H9 (cell line): ENCODE measurements at regions not wholly inside any gene's neighbourhood (a gene's known extent, or its start where the extent isn't known, plus 50 kb on each side); places are given as distances from the start of the nearest gene placed in this dataset.

Source experiments
- DNase-seq: peaks from one replicate; pipeline ENCODE4 v3.0.0-alpha.2; 2017
- H2AFZ ChIP-seq: one replicate; pipeline ENCODE4 v1.6.1; 2013; ENCODE audit warnings: mild to moderate bottlenecking, low read length, control low read depth, moderate library complexity
- H2AK5ac ChIP-seq: 2 replicates; pipeline ENCODE4 v1.6.1; 2013; ENCODE audit warnings: low read length, control low read depth, mixed read lengths; ENCODE audit not compliant: insufficient read length
- H2BK120ac ChIP-seq: one replicate; pipeline ENCODE4 v1.6.1; 2013; ENCODE audit warnings: low read depth, mild to moderate bottlenecking, low read length, control low read depth, inconsistent platforms; ENCODE audit not compliant: poor library complexity, severe bottlenecking
- H2BK12ac ChIP-seq: 2 replicates; pipeline ENCODE4 v1.6.1; 2013; ENCODE audit warnings: low read length, control low read depth, mixed read lengths, low read depth; ENCODE audit not compliant: insufficient read length
- H2BK15ac ChIP-seq: 2 replicates; pipeline ENCODE4 v1.6.1; 2013; ENCODE audit warnings: low read depth, low read length, control low read depth
- H2BK20ac ChIP-seq: one replicate; pipeline ENCODE4 v1.6.1; 2013; ENCODE audit warnings: low read depth, mild to moderate bottlenecking, low read length, control low read depth, inconsistent platforms; ENCODE audit not compliant: poor library complexity, severe bottlenecking
- H2BK5ac ChIP-seq: 2 replicates; pipeline ENCODE4 v1.6.1; 2013; ENCODE audit warnings: low read length, control low read depth, mixed read lengths; ENCODE audit not compliant: insufficient read length
- H3K14ac ChIP-seq: 2 replicates; pipeline ENCODE4 v1.6.1; 2013; ENCODE audit warnings: low read length, control low read depth; ENCODE audit not compliant: insufficient read depth
- H3K18ac ChIP-seq: 2 replicates; pipeline ENCODE4 v1.6.1; 2013; ENCODE audit warnings: low read depth, mild to moderate bottlenecking, mixed read lengths, low read length, control low read depth; ENCODE audit not compliant: insufficient read length
- H3K23ac ChIP-seq: 2 replicates; pipeline ENCODE4 v1.6.1; 2013; ENCODE audit warnings: low read length, control low read depth, mixed read lengths, low read depth; ENCODE audit not compliant: insufficient read length
- H3K23me2 ChIP-seq: 2 replicates; pipeline ENCODE4 v1.6.1; 2013; ENCODE audit warnings: low read depth, mild to moderate bottlenecking, mixed read lengths, low read length, control low read depth; ENCODE audit not compliant: insufficient read length, poor library complexity, severe bottlenecking
- H3K27ac ChIP-seq: 2 replicates; pipeline ENCODE4 v1.5.1; 2013; ENCODE audit warnings: low read length, control low read depth, mixed read lengths, low read depth; ENCODE audit not compliant: insufficient read length
- H3K27me3 ChIP-seq: 2 replicates; pipeline ENCODE4 v1.6.1; 2013; ENCODE audit warnings: low read length, control low read depth, inconsistent platforms; ENCODE audit not compliant: insufficient read depth
- H3K4ac ChIP-seq: 2 replicates; pipeline ENCODE4 v1.6.1; 2013; ENCODE audit warnings: low read depth, mild to moderate bottlenecking, control low read depth, inconsistent platforms, low read length, moderate library complexity
- H3K4me1 ChIP-seq: 2 replicates; pipeline ENCODE4 v1.6.1; 2013; ENCODE audit warnings: low read length, control low read depth, inconsistent platforms; ENCODE audit not compliant: insufficient read depth
- H3K4me2 ChIP-seq: 2 replicates; pipeline ENCODE4 v1.6.1; 2013; ENCODE audit warnings: low read length, control low read depth, mixed read lengths; ENCODE audit not compliant: insufficient read length, insufficient read depth
- H3K56ac ChIP-seq: 2 replicates; pipeline ENCODE4 v1.6.1; 2013; ENCODE audit warnings: low read depth, mild to moderate bottlenecking, mixed read lengths, low read length, control low read depth; ENCODE audit not compliant: insufficient read length
- H3K79me1 ChIP-seq: 2 replicates; pipeline ENCODE4 v1.6.1; 2013; ENCODE audit warnings: low read depth, mild to moderate bottlenecking, moderate library complexity, low read length, control low read depth, inconsistent platforms; ENCODE audit not compliant: insufficient read depth, poor library complexity, severe bottlenecking
- H3K79me2 ChIP-seq: 2 replicates; pipeline ENCODE4 v1.6.1; 2013; ENCODE audit warnings: low read length, control low read depth, inconsistent platforms; ENCODE audit not compliant: insufficient read depth
- H3K9ac ChIP-seq: 2 replicates; pipeline ENCODE4 v1.6.1; 2013; ENCODE audit warnings: low read length, control low read depth, mixed read lengths; ENCODE audit not compliant: insufficient read length; ENCODE audit errors: extremely low read depth
- H3K9me3 ChIP-seq: one replicate; pipeline ENCODE4 v1.6.1; 2013; ENCODE audit warnings: low read depth, low read length, inconsistent platforms; ENCODE audit not compliant: control insufficient read depth
- H3T11ph ChIP-seq: one replicate; pipeline ENCODE4 v1.6.1; 2013; ENCODE audit warnings: mild to moderate bottlenecking, low read length, control low read depth, inconsistent platforms
- H4K20me1 ChIP-seq: one replicate; pipeline ENCODE4 v1.6.1; 2013; ENCODE audit not compliant: control insufficient read depth, insufficient read length, insufficient read depth
- H4K5ac ChIP-seq: 2 replicates; pipeline ENCODE4 v1.6.1; 2013; ENCODE audit warnings: low read depth, mild to moderate bottlenecking, mixed read lengths, low read length, control low read depth; ENCODE audit not compliant: insufficient read length
- H4K8ac ChIP-seq: replicated peaks from 2 replicates; pipeline ENCODE4 v1.6.1; 2013; ENCODE audit warnings: low read length, control low read depth, mixed read lengths, low read depth; ENCODE audit not compliant: insufficient read length
- H4K91ac ChIP-seq: 2 replicates; pipeline ENCODE4 v1.6.1; 2013; ENCODE audit warnings: low read depth, mild to moderate bottlenecking, moderate library complexity, mixed read lengths, low read length, control low read depth; ENCODE audit not compliant: insufficient read length
- H3K27ac Mint-ChIP-seq, 3 experiments: 2 replicates in 2 of 3; 3 replicates in 1 of 3; pipeline ENCODE4 v1.8.0; 2020 to 2021; ENCODE audit warnings: mixed read lengths in 3 of 3, mild to moderate bottlenecking in 1 of 3, moderate library complexity in 1 of 3
- H3K27me3 Mint-ChIP-seq: 2 replicates; pipeline ENCODE4 v1.8.0; 2021; ENCODE audit warnings: low read depth, mild to moderate bottlenecking, moderate library complexity, mixed read lengths
- H3K36me3 Mint-ChIP-seq, 3 experiments: 2 replicates in 2 of 3; 3 replicates in 1 of 3; pipeline ENCODE4 v1.8.0; 2020 to 2021; ENCODE audit warnings: low read depth in 3 of 3, mixed read lengths in 3 of 3; ENCODE audit not compliant: insufficient read depth in 1 of 3
- H3K4me1 Mint-ChIP-seq, 2 experiments: 2 replicates each; pipeline ENCODE4 v1.8.0; 2020; ENCODE audit warnings: mixed read lengths in 2 of 2
- H3K4me3 Mint-ChIP-seq, 2 experiments: 2 replicates in 1 of 2; 3 replicates in 1 of 2; pipeline ENCODE4 v1.8.0; 2020 to 2021; ENCODE audit warnings: mild to moderate bottlenecking in 2 of 2, mixed read lengths in 2 of 2, moderate library complexity in 1 of 2
- H3K9me3 Mint-ChIP-seq, 2 experiments: 2 replicates in 1 of 2; 3 replicates in 1 of 2; pipeline ENCODE4 v1.8.0; 2020; ENCODE audit warnings: mild to moderate bottlenecking in 2 of 2, mixed read lengths in 2 of 2, moderate library complexity in 1 of 2
- WGBS: extraction: QIAGEN DNeasy Blood & Tissue Kit; methylation state at CpG from one replicate; pipeline ENCODE4 v1.1.7; 2013; ENCODE audit warnings: missing lambda C conversion rate, low lambda C conversion rate, mixed read lengths; ENCODE audit not compliant: insufficient read length; ENCODE audit errors: extremely low coverage; 5-methylcytosine and 5-hydroxymethylcytosine counted together
- TF ChIP-seq, protein P1 (sequence below): fragments of 200-600 bp; sonication (generic); conservative IDR thresholded peaks from 3 replicates; pipeline ENCODE4 v1.8.0; 2021; ENCODE audit warnings: antibody characterized with exemption, mild to moderate bottlenecking

DNA sequence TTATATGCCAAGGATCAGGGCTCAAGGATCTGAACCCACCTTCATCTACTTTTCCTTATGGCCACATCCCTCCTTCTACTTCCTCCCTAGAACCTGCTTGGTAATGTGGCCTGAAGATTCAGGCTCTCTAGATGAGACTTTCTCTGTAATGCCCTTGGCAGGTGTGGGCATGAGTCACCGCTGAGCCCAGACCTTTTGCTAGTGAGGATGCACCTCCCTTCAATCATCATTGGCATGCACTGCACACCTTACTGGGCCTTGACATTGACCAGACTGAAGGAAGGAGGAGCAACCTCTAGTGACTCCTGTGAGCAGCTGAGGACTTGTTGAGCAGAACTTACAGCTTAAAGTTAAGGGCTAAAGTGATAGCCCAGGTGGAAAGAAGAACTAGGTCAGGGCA lies 405.3 kb downstream of the MAFB start:
- H3K4me3 Mint-ChIP-seq, result no peak overlapping the region
- Histone ChIP-seq H3K79me1 (no peaks in the 10 kb centered on the region), H3K14ac (no peak overlapping the region), H3K23ac (no peak overlapping the region), H3K18ac (no peak overlapping the region), H3K4me2 (no peak overlapping the region), H4K8ac (no peak overlapping the region), H3K56ac (no peak overlapping the region), H4K5ac (no peak overlapping the region), H4K91ac (no peak overlapping the region), H3K23me2 (no peaks in the 10 kb centered on the region), H3K4me1 (peaks cover 13% of the 10 kb centered on the region), H3K27ac (no peak overlapping the region), H3K9me3 (no peaks in the 10 kb centered on the region), H3T11ph (no peak overlapping the region), H2BK5ac (no peak overlapping the region), H3K27me3 (no peaks in the 10 kb centered on the region), H2AK5ac (no peak overlapping the region), H2BK120ac (no peak overlapping the region), H3K9ac (no peak overlapping the region), H2BK15ac (no peak overlapping the region), H3K4ac (no peak overlapping the region), H2BK12ac (no peak overlapping the region), H2AFZ (no peak overlapping the region), H4K20me1 (no peaks in the 10 kb centered on the region), H3K79me2 (no peaks in the 10 kb centered on the region), H2BK20ac (no peak overlapping the region)
- H3K4me1 Mint-ChIP-seq, result peaks cover 34 to 56% of the 10 kb centered on the region in 2 experiments
- H3K27me3 Mint-ChIP-seq, result no peaks in the 10 kb centered on the region; the same call in 1 of the 2 replicates
- TF ChIP-seq, protein P1, sequence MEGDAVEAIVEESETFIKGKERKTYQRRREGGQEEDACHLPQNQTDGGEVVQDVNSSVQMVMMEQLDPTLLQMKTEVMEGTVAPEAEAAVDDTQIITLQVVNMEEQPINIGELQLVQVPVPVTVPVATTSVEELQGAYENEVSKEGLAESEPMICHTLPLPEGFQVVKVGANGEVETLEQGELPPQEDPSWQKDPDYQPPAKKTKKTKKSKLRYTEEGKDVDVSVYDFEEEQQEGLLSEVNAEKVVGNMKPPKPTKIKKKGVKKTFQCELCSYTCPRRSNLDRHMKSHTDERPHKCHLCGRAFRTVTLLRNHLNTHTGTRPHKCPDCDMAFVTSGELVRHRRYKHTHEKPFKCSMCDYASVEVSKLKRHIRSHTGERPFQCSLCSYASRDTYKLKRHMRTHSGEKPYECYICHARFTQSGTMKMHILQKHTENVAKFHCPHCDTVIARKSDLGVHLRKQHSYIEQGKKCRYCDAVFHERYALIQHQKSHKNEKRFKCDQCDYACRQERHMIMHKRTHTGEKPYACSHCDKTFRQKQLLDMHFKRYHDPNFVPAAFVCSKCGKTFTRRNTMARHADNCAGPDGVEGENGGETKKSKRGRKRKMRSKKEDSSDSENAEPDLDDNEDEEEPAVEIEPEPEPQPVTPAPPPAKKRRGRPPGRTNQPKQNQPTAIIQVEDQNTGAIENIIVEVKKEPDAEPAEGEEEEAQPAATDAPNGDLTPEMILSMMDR, result no peak
- H3K36me3 Mint-ChIP-seq, result peaks cover 0 to 18% (median 9%) of the 10 kb centered on the region in 3 experiments; a peak in 5 of 7 replicates
- no CpG with 5 or more reads among the region's 1 CpG for WGBS
- H3K9me3 Mint-ChIP-seq, result 0 out of 5 replicates have a peak, but pooled peaks cover 0 to 2% of the 10 kb centered on the region in 2 experiments
- no peak for DNase-seq
- peak overlapping the region in 1 of 3 experiments; percentile 23; a peak in 1 of 7 replicates for H3K27ac Mint-ChIP-seq
